Neural crest cell (in vitro differentiated cells): ENCODE measurements at regions not wholly inside any gene's neighbourhood (a gene's known extent, or its start where the extent isn't known, plus 50 kb on each side); places are given as distances from the start of the nearest gene placed in this dataset.

Experiments used
- DNase-seq: peaks from one replicate; pipeline ENCODE4 v3.0.0; 2021; ENCODE audit warnings: low read depth, mixed read lengths, low spot score
- H3K27ac Mint-ChIP-seq: one replicate; pipeline ENCODE4 v1.8.0; 2021; ENCODE audit warnings: mild to moderate bottlenecking, mixed read lengths; ENCODE audit not compliant: unreplicated experiment
- H3K27me3 Mint-ChIP-seq: 2 replicates; pipeline ENCODE4 v1.8.0; 2021; ENCODE audit warnings: low read depth, mild to moderate bottlenecking, mixed read lengths
- H3K36me3 Mint-ChIP-seq: 2 replicates; pipeline ENCODE4 v1.8.0; 2021; ENCODE audit warnings: low read depth, mild to moderate bottlenecking, mixed read lengths
- H3K4me1 Mint-ChIP-seq: 2 replicates; pipeline ENCODE4 v1.8.0; 2021; ENCODE audit warnings: mixed read lengths
- H3K4me3 Mint-ChIP-seq: one replicate; pipeline ENCODE4 v1.8.0; 2021; ENCODE audit warnings: mild to moderate bottlenecking, mixed read lengths
- H3K9me3 Mint-ChIP-seq: 2 replicates; pipeline ENCODE4 v1.8.0; 2021; ENCODE audit warnings: mixed read lengths
- TF ChIP-seq, protein P1 (sequence below): fragments of 200-600 bp; sonication (generic); conservative IDR thresholded peaks from 2 replicates; pipeline ENCODE4 v1.5.0; 2021; ENCODE audit warnings: antibody characterized with exemption, mild to moderate bottlenecking

DNA sequence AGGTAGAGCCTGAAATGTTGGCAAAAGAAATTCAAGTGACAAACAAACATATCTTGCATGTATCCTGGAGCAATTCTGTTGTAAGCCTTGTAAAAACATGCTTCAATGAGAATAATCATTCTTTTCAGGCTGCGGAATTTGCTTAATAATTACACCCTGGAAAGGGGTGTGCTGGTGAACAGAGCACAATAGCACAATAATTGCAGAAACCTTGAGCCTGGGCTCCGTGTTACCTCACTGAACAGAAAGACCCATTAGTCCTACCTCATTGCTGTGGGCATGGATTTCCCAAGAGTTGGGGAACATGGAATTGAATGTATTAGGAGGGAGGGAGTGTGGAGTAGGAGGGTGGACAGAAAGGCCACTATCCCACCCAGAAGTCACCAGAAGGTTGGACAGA is 168.0 kb upstream of the ALKAL2 start:
- no peak for DNase-seq
- peaks cover 40% of the 10 kb centered on the region for H3K4me1 Mint-ChIP-seq
- H3K27ac Mint-ChIP-seq, result no peak overlapping the region
- no peaks in the 10 kb centered on the region for H3K9me3 Mint-ChIP-seq
- H3K36me3 Mint-ChIP-seq, result no peaks in the 10 kb centered on the region
- no peaks in the 10 kb centered on the region for H3K27me3 Mint-ChIP-seq
- TF ChIP-seq, protein P1, sequence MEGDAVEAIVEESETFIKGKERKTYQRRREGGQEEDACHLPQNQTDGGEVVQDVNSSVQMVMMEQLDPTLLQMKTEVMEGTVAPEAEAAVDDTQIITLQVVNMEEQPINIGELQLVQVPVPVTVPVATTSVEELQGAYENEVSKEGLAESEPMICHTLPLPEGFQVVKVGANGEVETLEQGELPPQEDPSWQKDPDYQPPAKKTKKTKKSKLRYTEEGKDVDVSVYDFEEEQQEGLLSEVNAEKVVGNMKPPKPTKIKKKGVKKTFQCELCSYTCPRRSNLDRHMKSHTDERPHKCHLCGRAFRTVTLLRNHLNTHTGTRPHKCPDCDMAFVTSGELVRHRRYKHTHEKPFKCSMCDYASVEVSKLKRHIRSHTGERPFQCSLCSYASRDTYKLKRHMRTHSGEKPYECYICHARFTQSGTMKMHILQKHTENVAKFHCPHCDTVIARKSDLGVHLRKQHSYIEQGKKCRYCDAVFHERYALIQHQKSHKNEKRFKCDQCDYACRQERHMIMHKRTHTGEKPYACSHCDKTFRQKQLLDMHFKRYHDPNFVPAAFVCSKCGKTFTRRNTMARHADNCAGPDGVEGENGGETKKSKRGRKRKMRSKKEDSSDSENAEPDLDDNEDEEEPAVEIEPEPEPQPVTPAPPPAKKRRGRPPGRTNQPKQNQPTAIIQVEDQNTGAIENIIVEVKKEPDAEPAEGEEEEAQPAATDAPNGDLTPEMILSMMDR, result no peak
- no peak overlapping the region for H3K4me3 Mint-ChIP-seq

DNA sequence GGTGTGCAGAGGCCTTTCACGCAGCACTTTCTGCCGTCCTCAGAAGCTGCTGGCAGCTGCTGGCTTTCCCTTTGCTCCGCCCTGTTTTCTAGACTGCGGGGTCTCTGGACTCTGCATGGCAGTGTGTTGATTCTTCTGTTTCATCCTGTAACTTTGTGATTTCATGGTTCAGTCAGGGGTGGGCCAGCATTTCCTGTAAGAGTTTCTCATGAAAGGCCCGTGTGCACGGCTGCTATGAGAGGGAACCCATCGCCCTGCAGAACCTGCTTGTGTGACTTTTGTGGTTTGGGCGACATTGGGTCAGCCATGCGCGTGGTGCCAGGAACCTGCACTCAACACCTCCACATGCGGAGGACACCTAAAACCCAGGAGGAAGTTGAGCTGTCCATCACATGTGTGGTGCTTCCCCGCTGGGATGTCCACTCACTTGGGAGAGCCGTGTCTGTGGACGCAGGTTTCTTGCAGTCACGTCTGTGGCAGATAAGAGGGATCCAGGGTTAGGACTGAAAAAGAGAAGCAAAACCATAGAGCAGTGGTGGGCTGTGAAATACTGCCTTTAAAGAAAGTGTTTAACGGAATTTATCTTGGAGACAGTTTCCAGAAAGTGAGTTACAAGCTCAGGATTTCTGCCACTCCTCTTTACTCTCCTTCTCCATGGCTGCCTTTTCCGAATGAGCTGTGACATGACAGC is 167.3 kb upstream of the ALKAL2 start:
- no peaks in the 10 kb centered on the region for H3K27me3 Mint-ChIP-seq
- H3K36me3 Mint-ChIP-seq, result no peaks in the 10 kb centered on the region
- no peak overlapping the region for H3K4me3 Mint-ChIP-seq
- H3K4me1 Mint-ChIP-seq, result peaks cover 35% of the 10 kb centered on the region
- DNase-seq, result no peak
- H3K9me3 Mint-ChIP-seq, result no peaks in the 10 kb centered on the region
- H3K27ac Mint-ChIP-seq, result no peak overlapping the region
- TF ChIP-seq, protein P1, result no peak

DNA sequence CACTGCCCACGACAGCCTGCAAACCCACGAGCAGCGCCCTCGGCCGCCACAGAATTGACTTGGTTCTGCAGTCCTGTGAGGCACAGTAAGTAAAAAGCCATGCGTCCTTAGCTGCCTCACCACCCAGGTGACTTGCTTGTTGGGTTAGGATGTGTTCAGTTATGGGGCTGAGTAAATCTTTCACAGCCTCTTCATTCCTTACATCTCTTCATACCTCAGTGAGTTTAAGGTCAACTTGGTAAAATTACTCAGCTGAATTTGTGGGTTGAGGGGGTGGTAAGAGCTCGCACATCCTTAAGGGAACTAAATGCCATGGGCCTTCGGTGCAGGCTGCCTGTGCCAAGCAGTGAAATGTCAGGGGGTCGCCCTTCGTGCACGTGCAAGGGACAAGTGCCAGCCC is 165.2 kb upstream of the ALKAL2 start:
- TF ChIP-seq, protein P1, result no peak
- no peaks in the 10 kb centered on the region for H3K27me3 Mint-ChIP-seq
- peaks cover 32% of the 10 kb centered on the region for H3K4me1 Mint-ChIP-seq
- H3K4me3 Mint-ChIP-seq, result no peak overlapping the region
- no peak for DNase-seq
- no peak overlapping the region for H3K27ac Mint-ChIP-seq
- H3K36me3 Mint-ChIP-seq, result no peaks in the 10 kb centered on the region
- H3K9me3 Mint-ChIP-seq, result no peaks in the 10 kb centered on the region

DNA sequence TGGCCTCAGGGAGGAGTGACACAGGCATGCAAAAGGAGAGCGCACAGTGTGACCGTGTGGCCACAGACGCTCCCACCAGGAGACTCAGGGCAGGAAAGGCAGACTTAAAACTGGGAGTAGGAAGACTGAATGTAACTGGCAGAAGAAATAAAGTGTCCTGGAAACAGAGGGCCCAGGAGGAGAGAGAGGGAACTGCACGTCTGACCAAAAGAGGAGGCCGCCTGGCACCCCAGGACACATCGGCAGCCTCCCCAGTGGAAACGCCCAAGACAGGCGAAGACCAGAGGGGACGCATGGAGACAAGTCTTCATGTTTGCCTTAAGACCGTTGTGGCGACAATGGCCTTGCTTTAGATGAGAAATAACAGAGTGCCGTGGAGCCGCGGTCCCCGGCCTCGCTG is 163.6 kb upstream of the ALKAL2 start:
- DNase-seq, result no peak
- H3K27me3 Mint-ChIP-seq, result no peaks in the 10 kb centered on the region
- H3K27ac Mint-ChIP-seq, result no peak overlapping the region
- TF ChIP-seq, protein P1, result no peak
- no peaks in the 10 kb centered on the region for H3K36me3 Mint-ChIP-seq
- H3K4me3 Mint-ChIP-seq, result no peak overlapping the region
- H3K9me3 Mint-ChIP-seq, result no peaks in the 10 kb centered on the region
- H3K4me1 Mint-ChIP-seq, result peaks cover 33% of the 10 kb centered on the region

DNA sequence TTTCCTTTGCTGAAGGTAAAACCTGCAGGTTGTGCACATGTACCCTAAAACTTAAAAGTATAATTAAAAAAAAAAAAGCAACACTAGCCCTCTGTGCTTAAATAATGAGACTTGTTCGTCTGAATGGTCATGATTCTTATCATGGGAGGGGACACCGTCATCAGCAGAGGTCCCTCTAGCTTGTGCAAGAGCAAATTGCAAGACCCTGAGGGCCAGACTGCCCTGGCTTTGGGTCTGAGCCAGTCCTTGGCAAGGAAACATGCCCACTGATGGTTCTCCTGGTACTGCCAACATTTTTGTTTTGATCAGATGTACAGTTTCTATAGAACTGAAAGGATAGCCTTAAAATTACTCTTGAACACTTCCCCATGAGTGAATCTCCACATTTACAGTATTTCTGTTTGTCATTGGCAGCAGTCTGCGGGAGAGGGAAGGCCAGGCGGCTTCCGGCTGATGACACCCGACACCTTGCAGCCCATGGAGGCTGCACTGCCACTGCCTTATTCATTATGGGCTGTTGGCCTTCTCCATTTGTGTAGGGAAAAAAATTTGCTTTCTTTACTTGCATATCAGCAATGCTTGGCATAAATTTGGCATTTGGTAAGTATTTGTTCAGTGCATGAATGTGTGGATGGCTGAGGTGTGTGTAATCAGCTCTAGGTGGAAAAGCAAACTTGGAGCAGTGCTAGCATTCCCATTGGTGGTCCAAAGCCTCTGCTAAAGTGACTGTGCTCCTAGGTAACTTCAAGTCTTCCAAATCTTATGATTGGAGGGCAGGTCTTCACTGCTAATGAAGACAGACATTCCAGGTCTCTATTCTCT is 161.6 kb upstream of the ALKAL2 start:
- no peak for DNase-seq
- TF ChIP-seq, protein P1, result no peak
- no peak overlapping the region for H3K4me3 Mint-ChIP-seq
- H3K4me1 Mint-ChIP-seq, result peaks cover 23% of the 10 kb centered on the region
- H3K36me3 Mint-ChIP-seq, result no peaks in the 10 kb centered on the region
- H3K27ac Mint-ChIP-seq, result no peak overlapping the region
- H3K9me3 Mint-ChIP-seq, result no peaks in the 10 kb centered on the region
- H3K27me3 Mint-ChIP-seq, result no peaks in the 10 kb centered on the region
